GM13977 (cell line): ENCODE measurements at regions not wholly inside any gene's neighbourhood (a gene's known extent, or its start where the extent isn't known, plus 50 kb on each side); places are given as distances from the start of the nearest gene placed in this dataset.

Source experiments
- DNase-seq: peaks from one replicate; pipeline ENCODE4 v3.0.0; 2012; ENCODE audit warnings: low spot score
- in situ Hi-C: fragments of 300-500 bp; cut with MboI; formaldehyde crosslinking; loops from one replicate; pipeline ENCODE4 v1.12.0; 2022; ENCODE audit warnings: low sequenced_read_pairs, low pct_unique_long_range_greater_than_20kb, mixed read lengths, inconsistent platforms; ENCODE audit not compliant: unreplicated experiment
- TF ChIP-seq, protein P1 (sequence below): IDR thresholded peaks from 2 replicates; pipeline ENCODE4 v1.5.1; 2012; ENCODE audit warnings: mild to moderate bottlenecking, control low read depth; ENCODE audit not compliant: insufficient read depth; ENCODE audit errors: extremely low read depth, missing control alignments

DNA sequence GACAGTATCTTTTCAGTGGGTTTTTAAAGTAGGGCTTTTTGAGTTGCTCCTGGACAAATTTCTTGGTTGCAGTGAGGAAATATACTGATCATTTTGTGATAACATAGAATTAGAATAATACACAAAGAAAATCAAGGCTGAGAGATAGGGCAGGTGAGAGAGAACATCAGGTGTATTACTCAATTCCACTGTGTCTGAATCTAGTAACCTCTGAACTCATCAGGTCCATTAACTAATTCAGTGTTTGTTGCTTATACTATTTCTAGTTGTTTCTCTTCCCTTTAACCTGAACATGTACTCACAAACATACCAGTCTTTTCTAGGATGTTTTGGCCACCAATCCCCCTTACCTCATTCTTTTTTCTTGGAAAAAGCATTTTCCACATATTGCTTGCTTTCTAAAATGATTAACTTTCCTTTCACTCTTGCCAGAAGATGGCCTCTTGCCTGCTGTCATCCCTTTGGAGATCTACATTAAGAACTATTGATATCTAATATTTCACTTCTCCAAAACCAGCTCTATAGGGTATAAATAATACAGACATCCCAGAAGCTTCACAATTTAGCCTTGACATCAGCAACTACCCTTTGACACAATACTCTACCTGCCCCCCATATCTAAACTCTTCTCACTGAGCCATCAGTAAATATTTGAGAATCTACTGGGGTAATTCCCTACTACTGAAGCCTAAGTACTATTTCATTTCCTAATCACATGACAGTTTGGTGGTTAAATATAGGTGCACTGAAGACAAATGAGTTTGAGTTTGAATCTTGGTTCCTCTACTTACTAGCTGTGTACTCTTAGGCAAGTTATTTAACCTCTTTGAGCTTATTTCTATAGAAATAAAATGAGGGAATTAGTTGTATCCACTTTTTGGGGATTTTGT lies 470.8 kb upstream of the IGFBP7 start:
- TF ChIP-seq, protein P1, sequence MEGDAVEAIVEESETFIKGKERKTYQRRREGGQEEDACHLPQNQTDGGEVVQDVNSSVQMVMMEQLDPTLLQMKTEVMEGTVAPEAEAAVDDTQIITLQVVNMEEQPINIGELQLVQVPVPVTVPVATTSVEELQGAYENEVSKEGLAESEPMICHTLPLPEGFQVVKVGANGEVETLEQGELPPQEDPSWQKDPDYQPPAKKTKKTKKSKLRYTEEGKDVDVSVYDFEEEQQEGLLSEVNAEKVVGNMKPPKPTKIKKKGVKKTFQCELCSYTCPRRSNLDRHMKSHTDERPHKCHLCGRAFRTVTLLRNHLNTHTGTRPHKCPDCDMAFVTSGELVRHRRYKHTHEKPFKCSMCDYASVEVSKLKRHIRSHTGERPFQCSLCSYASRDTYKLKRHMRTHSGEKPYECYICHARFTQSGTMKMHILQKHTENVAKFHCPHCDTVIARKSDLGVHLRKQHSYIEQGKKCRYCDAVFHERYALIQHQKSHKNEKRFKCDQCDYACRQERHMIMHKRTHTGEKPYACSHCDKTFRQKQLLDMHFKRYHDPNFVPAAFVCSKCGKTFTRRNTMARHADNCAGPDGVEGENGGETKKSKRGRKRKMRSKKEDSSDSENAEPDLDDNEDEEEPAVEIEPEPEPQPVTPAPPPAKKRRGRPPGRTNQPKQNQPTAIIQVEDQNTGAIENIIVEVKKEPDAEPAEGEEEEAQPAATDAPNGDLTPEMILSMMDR: no peak
- in situ Hi-C loops: no loop called here
- no peak for DNase-seq

DNA sequence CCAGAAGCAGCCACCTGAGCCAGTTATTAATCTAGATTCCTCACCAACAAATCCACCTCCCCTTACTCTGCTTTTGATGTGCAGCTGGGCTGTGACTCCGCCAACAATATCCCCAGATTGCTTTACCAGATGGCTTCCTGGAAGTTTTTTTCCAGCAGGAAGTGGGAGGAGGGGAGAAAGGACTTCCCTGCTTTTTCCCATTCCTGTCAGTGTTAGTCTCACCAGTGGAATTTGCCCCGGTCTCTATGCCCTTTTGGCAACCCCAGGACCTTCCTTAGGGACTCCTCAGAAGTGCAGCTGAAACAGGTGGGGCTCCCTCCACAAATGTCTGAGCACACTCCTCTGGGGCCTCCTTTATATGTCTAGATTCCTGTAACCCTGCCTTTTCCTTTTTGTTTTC lies 465.2 kb upstream of the IGFBP7 start:
- TF ChIP-seq, protein P1: no peak
- in situ Hi-C loops: no loop called here
- no peak for DNase-seq

DNA sequence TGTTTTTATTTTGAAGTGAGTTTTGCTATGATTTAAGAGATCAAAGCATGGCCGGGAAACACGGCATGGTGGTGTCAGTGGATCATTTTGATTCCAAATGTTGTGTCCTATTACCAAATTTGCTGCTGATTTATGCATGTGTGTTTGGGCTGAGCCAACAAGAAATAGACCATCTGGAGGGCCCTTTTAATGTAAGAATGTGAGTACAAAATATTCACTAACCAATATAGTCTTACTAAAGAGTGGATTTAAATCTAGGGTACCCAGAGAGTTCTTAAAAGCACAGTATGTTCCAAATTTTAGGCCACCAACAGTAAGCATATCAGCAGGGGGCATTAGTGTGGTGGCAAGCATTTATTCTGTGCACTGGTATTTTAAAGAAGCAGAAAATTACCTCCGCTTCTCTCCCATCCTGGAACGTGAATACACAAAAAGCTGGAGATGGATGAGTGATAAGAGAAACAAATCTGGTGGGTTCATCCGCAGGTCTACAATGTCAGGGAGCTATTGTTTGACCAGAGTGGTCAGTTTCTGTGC lies 444.4 kb upstream of the IGFBP7 start:
- in situ Hi-C loops: no loop called here
- DNase-seq: no peak
- TF ChIP-seq, protein P1: no peak

DNA sequence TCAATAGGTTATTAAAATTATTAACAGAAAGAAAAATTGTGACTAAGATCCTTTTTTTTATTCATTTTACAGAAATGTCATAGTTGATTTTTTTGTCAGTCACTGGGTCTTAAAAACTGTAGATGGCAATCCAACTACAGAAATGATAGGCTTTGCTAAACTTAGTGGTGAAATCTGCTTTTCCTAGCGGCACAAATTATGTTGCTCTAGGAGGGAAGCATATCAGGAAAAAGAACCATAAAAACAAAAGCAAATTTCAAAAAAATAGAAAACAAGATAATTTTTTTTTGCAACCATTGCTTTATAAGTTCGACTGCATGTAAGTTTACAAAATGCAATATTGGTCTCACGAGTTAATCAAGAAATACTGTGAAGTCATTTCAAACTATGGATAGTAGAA lies 443.5 kb upstream of the IGFBP7 start:
- TF ChIP-seq, protein P1: no peak
- DNase-seq: no peak
- in situ Hi-C loops: no loop called here

DNA sequence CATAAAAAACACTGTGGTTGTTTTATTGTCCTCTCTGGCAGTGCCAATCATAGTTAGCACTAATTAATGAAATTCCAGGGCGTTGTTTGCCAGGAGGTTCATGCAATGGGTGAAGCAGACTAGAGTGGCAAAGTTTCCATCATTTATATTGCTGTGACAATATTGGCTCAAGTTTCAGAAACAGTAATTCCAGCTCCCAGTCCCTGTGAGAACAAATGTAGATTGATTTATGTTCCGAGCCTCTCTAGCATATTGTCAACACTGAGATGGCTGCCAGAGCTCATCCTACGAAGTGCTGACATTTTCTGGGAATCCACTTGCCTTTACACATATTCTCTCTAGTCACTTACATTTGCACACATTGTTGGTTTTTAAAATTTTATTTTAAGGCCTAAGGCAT lies 440.0 kb upstream of the IGFBP7 start:
- TF ChIP-seq, protein P1: no peak
- in situ Hi-C loops: no loop called here
- DNase-seq: no peak

DNA sequence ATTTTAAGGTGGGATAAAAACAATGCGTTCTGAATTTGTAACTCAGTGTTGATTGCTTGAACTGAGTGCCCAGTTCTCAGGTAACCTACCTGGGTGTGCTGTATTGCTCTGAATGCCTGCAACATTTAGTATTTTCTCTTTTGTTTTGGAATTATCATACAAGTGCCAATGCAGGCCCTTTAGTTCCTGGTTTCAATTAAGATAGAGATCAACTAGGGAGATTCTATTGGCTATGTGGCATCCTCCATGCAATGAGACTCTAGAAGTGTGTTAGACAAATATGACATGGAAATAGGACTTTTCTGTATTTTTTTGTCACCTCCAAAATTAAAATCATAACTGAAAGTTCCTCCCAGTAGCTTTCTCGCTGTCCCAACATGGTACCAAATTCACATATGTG lies 438.7 kb upstream of the IGFBP7 start:
- TF ChIP-seq, protein P1: no peak
- no peak for DNase-seq
- in situ Hi-C loops: no loop called here
